GM23338 (cell line): ENCODE measurements at regions not wholly inside any gene's neighbourhood (a gene's known extent, or its start where the extent isn't known, plus 50 kb on each side); places are given as distances from the start of the nearest gene placed in this dataset.

Experiments used
- ATAC-seq: fragments of 200-7000 bp; cut with Tn5 transposase; 3 replicates; pipeline ENCODE4 v1.9.1; 2020
- DNase-seq: peaks from one replicate; pipeline ENCODE4 v3.0.0-alpha.2; 2015; ENCODE audit warnings: low spot score
- H2AFZ ChIP-seq: fragments of 200-600 bp; sonication (generic); 2 replicates; pipeline ENCODE4 v1.8.0; 2016; ENCODE audit warnings: antibody characterized with exemption, mild to moderate bottlenecking, moderate library complexity
- H3F3A ChIP-seq: fragments of 200-600 bp; sonication (generic); replicated peaks from 2 replicates; pipeline ENCODE4 v1.8.0; 2017; ENCODE audit warnings: antibody characterized with exemption, mixed run types, low read depth
- H3K27ac ChIP-seq: fragments of 200-600 bp; sonication (generic); 2 replicates; pipeline ENCODE4 v1.6.1; 2016; ENCODE audit warnings: low read depth
- H3K27me3 ChIP-seq: fragments of 200-600 bp; sonication (generic); 2 replicates; pipeline ENCODE4 v1.8.0; 2016; ENCODE audit warnings: mild to moderate bottlenecking, mixed run types, moderate library complexity; ENCODE audit not compliant: insufficient read depth
- H3K36me3 ChIP-seq: fragments of 200-600 bp; sonication (generic); 2 replicates; pipeline ENCODE4 v1.8.0; 2016; ENCODE audit warnings: mild to moderate bottlenecking; ENCODE audit not compliant: insufficient read depth
- H3K4me1 ChIP-seq: fragments of 200-600 bp; sonication (generic); 2 replicates; pipeline ENCODE4 v1.8.0; 2016; ENCODE audit warnings: mild to moderate bottlenecking, moderate library complexity; ENCODE audit not compliant: insufficient read depth
- H3K4me2 ChIP-seq: fragments of 200-600 bp; sonication (generic); 2 replicates; pipeline ENCODE4 v1.7.1; 2017; ENCODE audit warnings: mixed run types
- H3K4me3 ChIP-seq: fragments of 200-600 bp; sonication (generic); 2 replicates; pipeline ENCODE4 v1.6.1; 2016; ENCODE audit warnings: mixed run types
- H3K79me2 ChIP-seq: fragments of 200-600 bp; sonication (generic); replicated peaks from 2 replicates; pipeline ENCODE4 v1.8.0; 2017; ENCODE audit warnings: mild to moderate bottlenecking; ENCODE audit not compliant: insufficient read depth
- H3K9me2 ChIP-seq: fragments of 200-600 bp; sonication (generic); 2 replicates; pipeline ENCODE4 v1.8.0; 2017; ENCODE audit not compliant: insufficient read depth
- H4K20me1 ChIP-seq: fragments of 200-600 bp; sonication (generic); replicated peaks from 2 replicates; pipeline ENCODE4 v1.8.0; 2017; ENCODE audit warnings: mild to moderate bottlenecking; ENCODE audit not compliant: insufficient read depth
- H3K27ac Mint-ChIP-seq: 2 replicates; pipeline ENCODE4 v1.8.0; 2020; ENCODE audit warnings: inconsistent platforms, mild to moderate bottlenecking, moderate library complexity, mixed read lengths
- H3K27me3 Mint-ChIP-seq: 3 replicates; pipeline ENCODE4 v1.8.0; 2022; ENCODE audit warnings: low read depth, mild to moderate bottlenecking, moderate library complexity, mixed read lengths, inconsistent platforms; ENCODE audit not compliant: insufficient read depth, poor library complexity
- H3K36me3 Mint-ChIP-seq: 3 replicates; pipeline ENCODE4 v1.8.0; 2021; ENCODE audit warnings: low read depth, mild to moderate bottlenecking, inconsistent platforms, moderate library complexity, mixed read lengths
- H3K4me1 Mint-ChIP-seq: 3 replicates; pipeline ENCODE4 v1.8.0; 2020; ENCODE audit warnings: mild to moderate bottlenecking, inconsistent platforms, mixed read lengths
- H3K4me3 Mint-ChIP-seq: 3 replicates; pipeline ENCODE4 v1.8.0; 2021; ENCODE audit warnings: moderate library complexity, mild to moderate bottlenecking, inconsistent platforms, mixed read lengths
- H3K9me3 Mint-ChIP-seq: 3 replicates; pipeline ENCODE4 v1.8.0; 2020; ENCODE audit warnings: moderate library complexity, mild to moderate bottlenecking, inconsistent platforms, mixed read lengths
- CREB1 ChIP-seq: fragments of 250-450 bp; sonication (Bioruptor Pico); IDR thresholded peaks from 2 replicates; pipeline ENCODE4 v1.5.0; 2020; ENCODE audit warnings: low read depth, mild to moderate bottlenecking, moderate library complexity
- EZH2 ChIP-seq: fragments of 200-600 bp; sonication (generic); IDR thresholded peaks from one replicate; pipeline ENCODE4 v1.8.0; 2017; ENCODE audit warnings: antibody characterized with exemption, mild to moderate bottlenecking, low read depth; ENCODE audit not compliant: unreplicated experiment
- EZH2phosphoT487 ChIP-seq: fragments of 200-600 bp; sonication (generic); IDR thresholded peaks from one replicate; pipeline ENCODE4 v1.8.1; 2018; ENCODE audit warnings: antibody characterized with exemption; ENCODE audit not compliant: unreplicated experiment
- JUNB ChIP-seq: IDR thresholded peaks from one replicate; pipeline ENCODE4 v1.6.1; 2016; ENCODE audit warnings: antibody characterized with exemption; ENCODE audit not compliant: unreplicated experiment
- NANOG ChIP-seq: IDR thresholded peaks from 2 replicates; pipeline ENCODE4 v1.6.1; 2016; ENCODE audit warnings: antibody characterized with exemption, borderline replicate concordance
- POLR2AphosphoS5 ChIP-seq: IDR thresholded peaks from 2 replicates; pipeline ENCODE4 v1.6.1; 2016; ENCODE audit warnings: antibody characterized with exemption, low read depth
- REST ChIP-seq: IDR thresholded peaks from one replicate; pipeline ENCODE4 v1.6.1; 2018; ENCODE audit warnings: antibody characterized with exemption; ENCODE audit not compliant: unreplicated experiment
- STAT1 ChIP-seq: IDR thresholded peaks from one replicate; pipeline ENCODE4 v1.6.1; 2016; ENCODE audit warnings: antibody characterized with exemption; ENCODE audit not compliant: unreplicated experiment
- ZNF114 ChIP-seq: fragments of 250-450 bp; sonication (Bioruptor Pico); IDR thresholded peaks from 2 replicates; pipeline ENCODE4 v1.5.0; 2020; ENCODE audit warnings: mild to moderate bottlenecking, moderate library complexity
- ZNF331 ChIP-seq: fragments of 250-450 bp; sonication (Bioruptor Pico); IDR thresholded peaks from 2 replicates; pipeline ENCODE4 v1.5.0; 2020; ENCODE audit warnings: low read depth, mild to moderate bottlenecking, moderate library complexity
- ZNF462 ChIP-seq: fragments of 250-450 bp; sonication (Bioruptor Pico); IDR thresholded peaks from 2 replicates; pipeline ENCODE4 v1.5.0; 2020; ENCODE audit warnings: mild to moderate bottlenecking, moderate library complexity
- TF ChIP-seq, protein P1 (sequence below): IDR thresholded peaks from 2 replicates; pipeline ENCODE4 v1.6.1; 2016; ENCODE audit warnings: antibody characterized with exemption
- TF ChIP-seq, protein P2 (sequence below), 2 experiments: fragments of 200-600 bp in 1 of 2; sonication (generic) in 1 of 2; conservative IDR thresholded peaks; 2 replicates each; pipeline versions ENCODE4 v1.5.1 to v1.6.1; 2016 to 2017; ENCODE audit warnings: antibody characterized with exemption in 2 of 2, low read depth in 2 of 2, mild to moderate bottlenecking in 2 of 2, moderate library complexity in 1 of 2

DNA sequence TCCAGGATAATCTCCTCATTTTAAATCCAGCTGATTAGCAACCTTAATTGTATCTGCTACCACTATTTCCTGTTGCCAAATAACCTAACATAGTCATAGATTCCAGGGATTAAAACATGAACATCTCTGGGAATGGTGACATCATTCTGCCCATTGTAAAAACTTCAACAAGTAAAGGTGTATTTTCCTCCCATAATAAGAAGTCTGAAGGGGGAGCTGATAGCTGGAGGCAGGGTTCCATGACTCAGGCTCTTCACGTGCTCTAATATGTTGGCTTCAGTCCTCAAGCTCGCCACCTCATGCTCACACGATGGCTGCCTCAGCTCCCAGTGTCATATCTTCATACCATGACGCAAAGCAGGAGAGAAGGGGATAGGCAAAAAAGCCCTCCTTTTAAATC is 172.0 kb upstream of the VASH1 start:
- Mint-ChIP-seq H3K4me3 (no peak overlapping the region), H3K4me1 (peaks cover 7% of the 10 kb centered on the region; the same call in 2 of the 3 replicates), H3K27me3 (peaks cover 6% of the 10 kb centered on the region), H3K9me3 (peaks cover 8% of the 10 kb centered on the region; the same call in 2 of the 3 replicates), H3K27ac (no peak overlapping the region), H3K36me3 (no peaks in the 10 kb centered on the region)
- H3F3A ChIP-seq: no peaks in the 10 kb centered on the region
- no peak overlapping the region for H3K4me3 ChIP-seq
- ATAC-seq (no peak), DNase-seq (no peak)
- no peaks in the 10 kb centered on the region for H3K27me3 ChIP-seq
- H2AFZ ChIP-seq: no peak overlapping the region
- no peak for TF ChIP-seq JUNB
- TF ChIP-seq, protein P1, sequence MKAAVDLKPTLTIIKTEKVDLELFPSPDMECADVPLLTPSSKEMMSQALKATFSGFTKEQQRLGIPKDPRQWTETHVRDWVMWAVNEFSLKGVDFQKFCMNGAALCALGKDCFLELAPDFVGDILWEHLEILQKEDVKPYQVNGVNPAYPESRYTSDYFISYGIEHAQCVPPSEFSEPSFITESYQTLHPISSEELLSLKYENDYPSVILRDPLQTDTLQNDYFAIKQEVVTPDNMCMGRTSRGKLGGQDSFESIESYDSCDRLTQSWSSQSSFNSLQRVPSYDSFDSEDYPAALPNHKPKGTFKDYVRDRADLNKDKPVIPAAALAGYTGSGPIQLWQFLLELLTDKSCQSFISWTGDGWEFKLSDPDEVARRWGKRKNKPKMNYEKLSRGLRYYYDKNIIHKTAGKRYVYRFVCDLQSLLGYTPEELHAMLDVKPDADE: no peak
- TF ChIP-seq STAT1: no peak
- TF ChIP-seq EZH2phosphoT487: no peak
- no peak for TF ChIP-seq EZH2
- TF ChIP-seq NANOG: no peak
- no peak for TF ChIP-seq ZNF331 (CRISPR knock-in tag)
- no peak for TF ChIP-seq CREB1
- TF ChIP-seq, protein P2, sequence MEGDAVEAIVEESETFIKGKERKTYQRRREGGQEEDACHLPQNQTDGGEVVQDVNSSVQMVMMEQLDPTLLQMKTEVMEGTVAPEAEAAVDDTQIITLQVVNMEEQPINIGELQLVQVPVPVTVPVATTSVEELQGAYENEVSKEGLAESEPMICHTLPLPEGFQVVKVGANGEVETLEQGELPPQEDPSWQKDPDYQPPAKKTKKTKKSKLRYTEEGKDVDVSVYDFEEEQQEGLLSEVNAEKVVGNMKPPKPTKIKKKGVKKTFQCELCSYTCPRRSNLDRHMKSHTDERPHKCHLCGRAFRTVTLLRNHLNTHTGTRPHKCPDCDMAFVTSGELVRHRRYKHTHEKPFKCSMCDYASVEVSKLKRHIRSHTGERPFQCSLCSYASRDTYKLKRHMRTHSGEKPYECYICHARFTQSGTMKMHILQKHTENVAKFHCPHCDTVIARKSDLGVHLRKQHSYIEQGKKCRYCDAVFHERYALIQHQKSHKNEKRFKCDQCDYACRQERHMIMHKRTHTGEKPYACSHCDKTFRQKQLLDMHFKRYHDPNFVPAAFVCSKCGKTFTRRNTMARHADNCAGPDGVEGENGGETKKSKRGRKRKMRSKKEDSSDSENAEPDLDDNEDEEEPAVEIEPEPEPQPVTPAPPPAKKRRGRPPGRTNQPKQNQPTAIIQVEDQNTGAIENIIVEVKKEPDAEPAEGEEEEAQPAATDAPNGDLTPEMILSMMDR (conservative IDR thresholded peaks at IDR 0.05; ENCODE audit: low read depth in 2 of 2): no peak
- no peak for TF ChIP-seq REST
- TF ChIP-seq POLR2AphosphoS5: no peak
- TF ChIP-seq ZNF114 (CRISPR knock-in tag): no peak
- no peak for TF ChIP-seq ZNF462 (CRISPR knock-in tag)
- no peaks in the 10 kb centered on the region for H3K9me2 ChIP-seq
- H3K4me1 ChIP-seq: 0 out of 2 replicates have a peak, but pooled peaks cover 7% of the 10 kb centered on the region
- no peaks in the 10 kb centered on the region for H4K20me1 ChIP-seq
- no peak overlapping the region for H3K4me2 ChIP-seq
- H3K27ac ChIP-seq: no peak overlapping the region
- H3K36me3 ChIP-seq: no peaks in the 10 kb centered on the region
- H3K79me2 ChIP-seq: no peaks in the 10 kb centered on the region
